Heart left ventricle (tissue), 16 donors: ENCODE measurements at regions not wholly inside any gene's neighbourhood (a gene's known extent, or its start where the extent isn't known, plus 50 kb on each side); places are given as distances from the start of the nearest gene placed in this dataset.
A peak's percentile ranks its signal among the peaks of the same experiment; 100 is the strongest.

ENCODE experiments used
- ATAC-seq, 4 donors: fragments of 200-7000 bp; cut with Tn5 transposase; one replicate each; pipeline ENCODE4 v1.9.1; 2020 to 2022; ENCODE audit warnings: moderate library complexity in 4 of 4, mild to moderate bottlenecking in 3 of 4, moderate number of reproducible peaks in 1 of 4
- DNase-seq, 5 donors: peaks; one replicate each; pipeline ENCODE4 v3.0.0-alpha.2; 2020
- H3K27ac ChIP-seq, 12 donors: fragments of 200-600 bp; sonication (generic) in 4 of 12; one replicate each; pipeline versions ENCODE4 v1.5.0 to v1.8.0; 2016 to 2022; ENCODE audit warnings: mild to moderate bottlenecking in 2 of 12
- H3K27me3 ChIP-seq, 9 donors: fragments of 200-600 bp; sonication (generic) in 2 of 9; one replicate each; pipeline versions ENCODE4 v1.5.1 to v1.8.0; 2016 to 2022; ENCODE audit warnings: mild to moderate bottlenecking in 3 of 9
- H3K36me3 ChIP-seq, 9 donors: fragments of 200-600 bp; sonication (generic) in 2 of 9; one replicate each; pipeline versions ENCODE4 v1.5.0 to v1.8.0; 2018 to 2022; ENCODE audit warnings: mild to moderate bottlenecking in 2 of 9
- H3K4me1 ChIP-seq, 12 donors: fragments of 200-600 bp; sonication (generic) in 4 of 12; one replicate each; pipeline versions ENCODE4 v1.5.0 to v1.8.0; 2016 to 2022; ENCODE audit warnings: mild to moderate bottlenecking in 3 of 12
- H3K4me3 ChIP-seq, 12 donors: fragments of 200-600 bp; sonication (generic) in 4 of 12; one replicate each; pipeline versions ENCODE4 v1.5.0 to v1.8.0; 2017 to 2022; ENCODE audit warnings: mild to moderate bottlenecking in 9 of 12, moderate library complexity in 4 of 12
- H3K9me3 ChIP-seq, 12 donors: fragments of 200-600 bp; sonication (generic) in 4 of 12; one replicate each; pipeline versions ENCODE4 v1.5.0 to v1.8.0; 2016 to 2022; ENCODE audit warnings: mild to moderate bottlenecking in 1 of 12
- POLR2A ChIP-seq, 2 donors: fragments of 450-650 bp; IDR thresholded peaks; one replicate each; pipeline ENCODE4 v1.6.1; 2017; ENCODE audit warnings: antibody characterized with exemption in 2 of 2, mild to moderate bottlenecking in 2 of 2, moderate library complexity in 2 of 2
- WGBS, 4 donors: extraction: QIAGEN DNeasy Blood & Tissue Kit in 2 of 4; methylation state at CpG; one replicate each; pipeline versions ENCODE4 v1.1.5 to v1.1.7; 2013 to 2018; 5-methylcytosine and 5-hydroxymethylcytosine counted together
- intact Hi-C, 10 donors: fragments of 100-400 bp; cut with DNase I; formaldehyde crosslinking; loops; one replicate each; pipeline versions ENCODE4 v1.11.1 to v1.14.2; 2022
- TF ChIP-seq, protein P1 (sequence below), 12 donors: fragments of 200-600 bp; sonication (generic) in 4 of 12; IDR thresholded peaks; one replicate each; pipeline versions ENCODE4 v1.5.0 to v1.8.0; 2018 to 2022; ENCODE audit warnings: antibody characterized with exemption in 12 of 12, mild to moderate bottlenecking in 5 of 12
- donor health status: ischemic (EF 13 %, LVEDD 7.1; RV severe dilation, severe dysfunction).
- donor health status: healthy with polysubstance abuse.
- donor health status: DM: no; HTN: yes; CAD: no.
- donor health status: DM: no; HTN: no; CAD: no.
- donor health status: ischemic (EF 25% LVEDD 6.9; RV normal size, moderate dysfunction).
- donor health status: ischemic (EF 25% LVEDD 5.7; RV mildly dilated, moderate dysfunction).
- donor health status: healthy.
- donor health status: DM: yes; HTN: yes; CAD: no.
- donor health status: ischemic (EF 35%, LVEDD 5.7; RV mildly dilated, moderate dysfunction).
- donor health status: nonischemic (EF 11% LVEDD 7.7; RV severe dilation, severe dysfunction).
- donor health status: DM: yes; HTN: yes; CAD: no.
- donor health status: PGD.
- donor health status: ischemic (EF 29% LVEDD 5.4; RV normal size, mild dysfunction).
- donor health status: nonischemic (EF 23%, LVEDD 6.1; RV moderate dilation, normal function).

GRCh38 chr2:60075048-60075447 is 478.4 kb downstream of the BCL11A start:
- Histone ChIP-seq H3K27me3 (peaks cover 0 to 6% (median 0%) of the 10 kb centered on the region in 9 donors), H3K4me1 (peaks cover 0 to 11% (median 0%) of the 10 kb centered on the region in 12 donors), H3K27ac (no peak overlapping the region), H3K9me3 (no peaks in the 10 kb centered on the region), H3K36me3 (no peaks in the 10 kb centered on the region), H3K4me3 (no peak overlapping the region)
- no peak for TF ChIP-seq POLR2A (IDR thresholded peaks at IDR 0.05)
- TF ChIP-seq, protein P1, sequence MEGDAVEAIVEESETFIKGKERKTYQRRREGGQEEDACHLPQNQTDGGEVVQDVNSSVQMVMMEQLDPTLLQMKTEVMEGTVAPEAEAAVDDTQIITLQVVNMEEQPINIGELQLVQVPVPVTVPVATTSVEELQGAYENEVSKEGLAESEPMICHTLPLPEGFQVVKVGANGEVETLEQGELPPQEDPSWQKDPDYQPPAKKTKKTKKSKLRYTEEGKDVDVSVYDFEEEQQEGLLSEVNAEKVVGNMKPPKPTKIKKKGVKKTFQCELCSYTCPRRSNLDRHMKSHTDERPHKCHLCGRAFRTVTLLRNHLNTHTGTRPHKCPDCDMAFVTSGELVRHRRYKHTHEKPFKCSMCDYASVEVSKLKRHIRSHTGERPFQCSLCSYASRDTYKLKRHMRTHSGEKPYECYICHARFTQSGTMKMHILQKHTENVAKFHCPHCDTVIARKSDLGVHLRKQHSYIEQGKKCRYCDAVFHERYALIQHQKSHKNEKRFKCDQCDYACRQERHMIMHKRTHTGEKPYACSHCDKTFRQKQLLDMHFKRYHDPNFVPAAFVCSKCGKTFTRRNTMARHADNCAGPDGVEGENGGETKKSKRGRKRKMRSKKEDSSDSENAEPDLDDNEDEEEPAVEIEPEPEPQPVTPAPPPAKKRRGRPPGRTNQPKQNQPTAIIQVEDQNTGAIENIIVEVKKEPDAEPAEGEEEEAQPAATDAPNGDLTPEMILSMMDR (IDR thresholded peaks at IDR 0.05): no peak
- intact Hi-C loops: no loop called here
- DNase-seq (no peak), ATAC-seq (no peak)
- 80 to 86% (median 85%) methylated on average over 6 of the region's 6 CpGs for WGBS, 4 donors

DNA sequence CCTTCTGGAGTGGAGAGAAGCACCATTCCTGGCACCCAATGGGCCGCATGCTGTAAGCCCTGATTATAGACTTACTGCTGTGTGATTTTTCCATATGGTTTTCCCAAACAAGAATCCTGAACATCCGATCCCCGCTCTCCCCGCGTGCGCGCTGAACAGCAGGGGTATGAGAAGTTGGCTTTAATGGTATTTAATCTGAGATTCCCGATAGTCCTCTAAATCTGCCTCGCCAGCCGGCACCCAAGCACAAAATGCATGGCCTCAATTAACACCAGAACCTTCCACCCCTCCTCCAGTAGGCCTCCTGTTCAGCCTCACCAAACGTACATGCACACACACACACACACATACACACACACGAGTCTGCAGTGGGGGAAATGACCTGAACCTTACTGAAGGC is 480.3 kb downstream of the BCL11A start:
- no peaks in the 10 kb centered on the region for H3K9me3 ChIP-seq
- DNase-seq (no peak), ATAC-seq (no peak)
- peaks cover 0 to 11% (median 0%) of the 10 kb centered on the region in 12 donors for H3K4me1 ChIP-seq
- no peak overlapping the region for H3K4me3 ChIP-seq
- WGBS, 4 donors: 87 to 94% (median 92%) methylated on average over 12 of the region's 12 CpGs
- no peak overlapping the region for H3K27ac ChIP-seq
- H3K27me3 ChIP-seq: peaks cover 0 to 6% (median 0%) of the 10 kb centered on the region in 9 donors
- TF ChIP-seq, protein P1 (IDR thresholded peaks at IDR 0.05): no peak
- H3K36me3 ChIP-seq: no peaks in the 10 kb centered on the region
- intact Hi-C loops: no loop called here

DNA sequence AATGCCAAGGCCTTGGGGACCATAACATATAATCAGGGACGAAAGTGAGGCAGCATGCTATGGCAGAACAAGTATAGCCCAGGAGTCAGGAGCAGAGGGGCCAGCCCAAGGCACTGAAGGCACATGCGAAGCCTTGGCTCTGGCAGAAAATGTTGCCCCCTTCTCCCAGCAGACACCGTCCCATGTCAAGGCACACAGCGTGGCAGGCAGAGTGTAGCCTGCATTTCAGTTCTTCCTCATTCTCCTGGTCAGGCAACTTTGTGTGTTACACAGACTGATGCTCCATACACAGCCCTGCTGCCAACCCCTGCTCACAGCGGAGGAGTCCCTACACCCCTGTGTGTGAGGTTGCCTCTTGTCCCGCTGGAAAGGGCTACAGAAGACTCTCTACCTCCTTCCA is 480.8 kb downstream of the BCL11A start:
- Histone ChIP-seq H3K4me1 (peaks cover 0 to 11% (median 0%) of the 10 kb centered on the region in 12 donors), H3K4me3 (no peak overlapping the region), H3K27me3 (peaks cover 0 to 6% (median 0%) of the 10 kb centered on the region in 9 donors), H3K9me3 (no peaks in the 10 kb centered on the region), H3K36me3 (no peaks in the 10 kb centered on the region), H3K27ac (no peak overlapping the region)
- TF ChIP-seq POLR2A (IDR thresholded peaks at IDR 0.05): no peak
- TF ChIP-seq, protein P1 (IDR thresholded peaks at IDR 0.05): no peak
- ATAC-seq (peak in 1 of 4 donors; percentile 23), DNase-seq (no peak)
- 77 to 87% (median 84%) methylated on average over 5 to 6 of the region's 6 CpGs for WGBS, 4 donors
- intact Hi-C loops: no loop called here

- 13 to 33% (median 28%) methylated on average over 6 of the region's 6 CpGs for WGBS, 4 donors
- H3K27me3 ChIP-seq: peaks cover 0 to 6% (median 0%) of the 10 kb centered on the region in 9 donors
- H3K9me3 ChIP-seq: no peaks in the 10 kb centered on the region
- no peaks in the 10 kb centered on the region for H3K36me3 ChIP-seq
- TF ChIP-seq, protein P1 (IDR thresholded peaks at IDR 0.05): no peak
- TF ChIP-seq POLR2A (IDR thresholded peaks at IDR 0.05): no peak
- DNase-seq (no peak), ATAC-seq (peak in 1 of 4 donors; percentile 27)
- no peak overlapping the region for H3K4me3 ChIP-seq
- H3K27ac ChIP-seq: no peak overlapping the region
- intact Hi-C loops: no loop called here
- peaks cover 0 to 18% (median 0%) of the 10 kb centered on the region in 12 donors for H3K4me1 ChIP-seq
Observed at GRCh38 chr2:60071490-60071831, 482.0 kb downstream of the BCL11A start.
